ENCODE measurements at regions not wholly inside any gene's neighbourhood (a gene's known extent, or its start where the extent isn't known, plus 50 kb on each side); places are given as distances from the start of the nearest gene placed in this dataset.

DNA sequence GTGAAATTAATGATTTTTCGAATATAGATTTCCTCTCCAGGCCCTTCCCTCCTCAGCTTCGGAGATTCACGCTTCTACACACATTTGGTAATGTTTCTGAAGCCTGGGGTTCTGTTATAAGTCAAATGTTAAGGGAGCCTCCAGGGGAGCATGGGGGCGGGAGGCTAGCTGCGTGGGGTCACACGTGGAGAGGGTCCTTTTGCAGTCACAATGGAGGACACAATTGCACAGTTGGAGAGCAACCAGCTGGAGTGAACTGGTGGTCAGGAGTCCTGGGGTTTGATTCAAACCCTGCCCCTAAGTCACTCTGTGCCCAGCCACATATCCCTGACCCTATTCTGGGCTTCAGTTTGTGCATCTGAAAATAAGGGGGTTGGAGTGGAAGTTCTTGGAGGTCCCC lies 481.4 kb downstream of the CDK5RAP2 start:
- TF ChIP-seq, protein P1, sequence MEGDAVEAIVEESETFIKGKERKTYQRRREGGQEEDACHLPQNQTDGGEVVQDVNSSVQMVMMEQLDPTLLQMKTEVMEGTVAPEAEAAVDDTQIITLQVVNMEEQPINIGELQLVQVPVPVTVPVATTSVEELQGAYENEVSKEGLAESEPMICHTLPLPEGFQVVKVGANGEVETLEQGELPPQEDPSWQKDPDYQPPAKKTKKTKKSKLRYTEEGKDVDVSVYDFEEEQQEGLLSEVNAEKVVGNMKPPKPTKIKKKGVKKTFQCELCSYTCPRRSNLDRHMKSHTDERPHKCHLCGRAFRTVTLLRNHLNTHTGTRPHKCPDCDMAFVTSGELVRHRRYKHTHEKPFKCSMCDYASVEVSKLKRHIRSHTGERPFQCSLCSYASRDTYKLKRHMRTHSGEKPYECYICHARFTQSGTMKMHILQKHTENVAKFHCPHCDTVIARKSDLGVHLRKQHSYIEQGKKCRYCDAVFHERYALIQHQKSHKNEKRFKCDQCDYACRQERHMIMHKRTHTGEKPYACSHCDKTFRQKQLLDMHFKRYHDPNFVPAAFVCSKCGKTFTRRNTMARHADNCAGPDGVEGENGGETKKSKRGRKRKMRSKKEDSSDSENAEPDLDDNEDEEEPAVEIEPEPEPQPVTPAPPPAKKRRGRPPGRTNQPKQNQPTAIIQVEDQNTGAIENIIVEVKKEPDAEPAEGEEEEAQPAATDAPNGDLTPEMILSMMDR (IDR thresholded peaks at IDR 0.05), result no peak
- TF ChIP-seq POLR2A (IDR thresholded peaks at IDR 0.05), result no peak
- no peak for TF ChIP-seq EP300 (IDR thresholded peaks at IDR 0.05; ENCODE audit: low read depth)
- no peak for TF ChIP-seq POLR2AphosphoS5 (IDR thresholded peaks at IDR 0.05)
